ENCODE measurements at regions not wholly inside any gene's neighbourhood (a gene's known extent, or its start where the extent isn't known, plus 50 kb on each side); places are given as distances from the start of the nearest gene placed in this dataset.
"Not testable (repeated sequence)": the region's sequence is repeated elsewhere in the genome, so short reads cannot be mapped to it uniquely, and the experiment has no call there.

DNA sequence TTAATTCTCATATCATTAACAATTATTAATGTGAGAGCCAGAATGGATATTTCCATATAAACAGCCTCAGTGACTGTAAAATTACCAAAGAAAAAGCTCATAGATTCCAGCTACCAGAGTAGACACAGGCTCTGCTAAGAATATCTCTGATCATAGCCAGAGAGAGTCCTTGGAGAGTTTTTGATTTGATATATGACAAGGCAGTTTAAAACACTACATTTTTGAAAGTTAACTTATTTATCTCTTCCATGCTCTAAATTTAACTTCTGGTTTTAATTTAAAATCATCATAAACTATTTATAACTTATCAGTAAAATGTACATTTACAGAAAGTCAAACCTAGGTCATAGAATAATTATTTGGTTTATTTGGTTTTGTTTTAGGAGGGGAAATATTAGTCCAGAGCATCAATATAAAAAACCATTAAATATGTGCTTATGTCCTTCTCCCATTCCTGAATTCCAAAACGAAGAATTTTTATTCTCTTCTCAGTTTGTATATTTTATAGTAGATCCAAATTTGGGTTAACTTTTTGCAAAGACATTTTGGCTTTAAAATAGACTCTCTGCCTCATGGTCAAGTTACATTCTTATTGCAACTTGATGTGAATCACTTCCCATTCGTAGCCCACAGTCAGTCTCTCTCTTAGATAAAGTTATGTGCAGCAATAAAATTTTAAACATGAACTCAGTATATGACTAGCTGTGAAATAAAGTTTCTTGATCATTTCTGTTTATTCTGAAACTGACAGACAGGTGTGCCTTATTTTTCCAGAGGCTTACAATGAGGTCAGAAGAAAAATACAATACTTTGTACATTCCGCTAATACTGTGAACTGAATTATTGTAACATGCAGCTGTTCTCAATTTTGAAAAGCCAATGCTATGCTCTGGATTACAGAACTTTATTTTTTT, 267.1 kb downstream of the PAPSS1 start:
- H3K4me3 ChIP-seq, result no peak overlapping the region
- peaks cover 0 to 17% (median 2%) of the 10 kb centered on the region in 4 donors for H3K4me1 ChIP-seq
- no peaks in the 10 kb centered on the region for H3K27me3 ChIP-seq
- TF ChIP-seq, protein P1, sequence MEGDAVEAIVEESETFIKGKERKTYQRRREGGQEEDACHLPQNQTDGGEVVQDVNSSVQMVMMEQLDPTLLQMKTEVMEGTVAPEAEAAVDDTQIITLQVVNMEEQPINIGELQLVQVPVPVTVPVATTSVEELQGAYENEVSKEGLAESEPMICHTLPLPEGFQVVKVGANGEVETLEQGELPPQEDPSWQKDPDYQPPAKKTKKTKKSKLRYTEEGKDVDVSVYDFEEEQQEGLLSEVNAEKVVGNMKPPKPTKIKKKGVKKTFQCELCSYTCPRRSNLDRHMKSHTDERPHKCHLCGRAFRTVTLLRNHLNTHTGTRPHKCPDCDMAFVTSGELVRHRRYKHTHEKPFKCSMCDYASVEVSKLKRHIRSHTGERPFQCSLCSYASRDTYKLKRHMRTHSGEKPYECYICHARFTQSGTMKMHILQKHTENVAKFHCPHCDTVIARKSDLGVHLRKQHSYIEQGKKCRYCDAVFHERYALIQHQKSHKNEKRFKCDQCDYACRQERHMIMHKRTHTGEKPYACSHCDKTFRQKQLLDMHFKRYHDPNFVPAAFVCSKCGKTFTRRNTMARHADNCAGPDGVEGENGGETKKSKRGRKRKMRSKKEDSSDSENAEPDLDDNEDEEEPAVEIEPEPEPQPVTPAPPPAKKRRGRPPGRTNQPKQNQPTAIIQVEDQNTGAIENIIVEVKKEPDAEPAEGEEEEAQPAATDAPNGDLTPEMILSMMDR (IDR thresholded peaks at IDR 0.05), result no peak
- DNase-seq, result no peak
- H3K36me3 ChIP-seq, result no peaks in the 10 kb centered on the region
- no peaks in the 10 kb centered on the region for H3K9me3 ChIP-seq
- intact Hi-C loops (cut with DNase I; ENCODE audit: low total_unique reads), result no loop called here
- H3K27ac ChIP-seq, result no peak overlapping the region

GRCh38 chr4:107449611-107450369, 270.2 kb downstream of the PAPSS1 start:
- Histone ChIP-seq H3K27me3 (no peaks in the 10 kb centered on the region), H3K4me3 (no peak overlapping the region), H3K4me1 (peaks cover 0 to 17% (median 2%) of the 10 kb centered on the region in 4 donors), H3K36me3 (no peaks in the 10 kb centered on the region), H3K9me3 (no peaks in the 10 kb centered on the region), H3K27ac (no peak overlapping the region)
- intact Hi-C loops (cut with DNase I; ENCODE audit: low total_unique reads), result no loop called here
- TF ChIP-seq, protein P1 (IDR thresholded peaks at IDR 0.05), result no peak
- DNase-seq, result no peak

- H3K36me3 ChIP-seq, result no peaks in the 10 kb centered on the region
- TF ChIP-seq, protein P1 (IDR thresholded peaks at IDR 0.05), result no peak
- H3K4me1 ChIP-seq, result no peaks in the 10 kb centered on the region
- no peaks in the 10 kb centered on the region for H3K9me3 ChIP-seq
- H3K27me3 ChIP-seq, result no peaks in the 10 kb centered on the region
- no peak for DNase-seq
- no peak overlapping the region for H3K4me3 ChIP-seq
- intact Hi-C loops (cut with DNase I; ENCODE audit: low total_unique reads), result no loop called here
- H3K27ac ChIP-seq, result no peak overlapping the region
Observed at GRCh38 chr4:107442538-107443111, 277.4 kb downstream of the PAPSS1 start.

DNA sequence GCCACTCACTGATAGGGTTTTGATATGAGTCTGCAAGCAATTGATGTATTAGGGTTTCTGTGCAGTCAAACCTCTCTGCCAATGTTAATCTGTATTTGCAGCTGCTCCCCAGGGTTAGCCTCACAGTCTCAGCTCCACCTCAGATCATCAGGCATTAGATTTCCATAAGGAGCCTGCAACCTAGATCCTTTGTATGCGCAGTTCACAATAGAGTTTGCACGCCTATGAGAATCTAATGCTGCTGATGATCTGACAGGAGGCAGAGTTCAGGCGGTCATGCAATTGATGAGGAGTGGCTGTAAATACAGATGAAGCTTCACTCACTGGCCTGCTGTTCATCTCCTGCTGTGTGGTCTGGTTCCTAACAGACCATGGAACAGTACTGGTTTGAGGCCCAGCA, 280.6 kb downstream of the PAPSS1 start:
- Histone ChIP-seq H3K4me3 (no peak overlapping the region), H3K9me3 (no peaks in the 10 kb centered on the region), H3K36me3 (no peaks in the 10 kb centered on the region), H3K4me1 (no peaks in the 10 kb centered on the region), H3K27me3 (no peaks in the 10 kb centered on the region), H3K27ac (no peak overlapping the region)
- DNase-seq, result no peak
- intact Hi-C loops (cut with DNase I; ENCODE audit: low total_unique reads), result no loop called here
- TF ChIP-seq, protein P1 (IDR thresholded peaks at IDR 0.05), result no peak

- H3K4me1 ChIP-seq; H3K36me3 ChIP-seq; H3K27me3 ChIP-seq; H3K9me3 ChIP-seq; H3K4me3 ChIP-seq; H3K27ac ChIP-seq; intact Hi-C loops (cut with DNase I; ENCODE audit: low total_unique reads); DNase-seq: not testable (repeated sequence)
Observed at GRCh38 chr4:107436471-107436870, 283.6 kb downstream of the PAPSS1 start.

GRCh38 chr4:107432451-107432850, 287.6 kb downstream of the PAPSS1 start:
- TF ChIP-seq, protein P1 (IDR thresholded peaks at IDR 0.05), result no peak
- intact Hi-C loops (cut with DNase I; ENCODE audit: low total_unique reads), result no loop called here
- Histone ChIP-seq H3K4me3 (no peak overlapping the region), H3K36me3 (no peaks in the 10 kb centered on the region), H3K4me1 (no peaks in the 10 kb centered on the region), H3K27ac (no peak overlapping the region), H3K9me3 (no peaks in the 10 kb centered on the region), H3K27me3 (no peaks in the 10 kb centered on the region)
- DNase-seq, result no peak
